HG03520 (cell line): ENCODE measurements at regions not wholly inside any gene's neighbourhood (a gene's known extent, or its start where the extent isn't known, plus 50 kb on each side); places are given as distances from the start of the nearest gene placed in this dataset.

Source experiments
- ATAC-seq: cut with Tn5 transposase; IDR thresholded peaks from one replicate; pipeline ENCODE4 v1.9.1; 2021; ENCODE audit warnings: mild to moderate bottlenecking, moderate library complexity; ENCODE audit not compliant: unreplicated experiment

DNA sequence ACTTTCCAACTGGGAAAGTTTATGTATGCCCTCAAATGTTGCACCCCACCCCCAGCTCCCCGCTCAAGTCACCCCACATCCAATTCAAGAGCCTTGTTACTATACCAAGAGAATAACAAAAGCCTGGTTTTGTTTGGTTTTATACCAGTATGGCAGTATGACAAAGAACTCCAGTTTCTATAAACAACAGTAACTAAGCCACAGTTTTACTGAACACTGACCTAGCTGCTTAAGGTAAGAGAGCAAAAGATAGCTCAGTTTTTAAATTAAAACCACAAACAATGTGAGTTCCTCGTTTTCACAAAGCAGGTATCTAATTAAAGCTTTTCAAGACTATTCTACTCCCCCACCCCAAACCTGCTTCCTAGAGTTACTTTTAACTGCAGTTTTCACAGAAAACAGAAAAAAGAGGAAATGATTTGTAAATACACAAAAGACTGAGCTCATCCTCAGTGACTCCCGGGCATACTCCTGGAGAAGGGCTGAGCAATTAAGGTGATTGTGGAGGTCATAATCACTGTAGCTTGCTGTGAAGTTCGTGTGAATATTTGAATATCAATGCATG lies 59.3 kb upstream of the LHX8 start:
- ATAC-seq, result no peak

DNA sequence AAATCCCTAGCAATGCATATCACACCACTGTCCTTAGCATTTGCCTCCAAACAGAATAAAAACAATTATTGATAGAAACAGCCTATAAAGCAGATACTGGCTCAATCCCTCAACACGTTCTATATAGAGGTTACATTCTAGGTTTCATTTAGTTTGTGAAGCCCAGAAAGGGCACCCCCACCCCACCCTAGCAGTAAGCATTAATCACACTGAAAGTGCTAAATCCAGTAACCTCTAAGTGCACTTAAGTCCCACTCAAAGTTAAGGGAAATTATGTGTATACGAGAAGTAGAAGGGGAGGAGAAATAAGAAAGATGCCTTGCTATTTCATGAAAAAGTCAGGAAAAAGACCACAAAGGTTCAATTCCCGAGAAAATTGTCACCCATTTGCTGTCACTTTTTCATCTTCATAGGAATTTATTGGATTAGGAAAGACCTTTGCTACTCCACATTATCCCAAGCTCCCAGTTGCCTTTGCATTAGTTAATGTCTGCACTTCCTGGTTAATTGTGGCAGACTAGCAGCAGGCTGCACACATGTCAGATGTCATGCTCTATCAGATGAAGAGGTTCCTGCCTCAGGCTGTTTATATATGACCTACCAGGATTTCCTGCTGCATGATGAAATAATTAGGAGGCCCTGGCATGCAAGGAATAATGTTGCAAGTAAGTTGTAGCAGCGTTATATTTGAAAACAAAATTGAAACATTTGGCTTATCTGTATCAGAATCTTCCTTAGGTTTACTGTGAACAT lies 54.5 kb upstream of the LHX8 start:
- no peak for ATAC-seq

DNA sequence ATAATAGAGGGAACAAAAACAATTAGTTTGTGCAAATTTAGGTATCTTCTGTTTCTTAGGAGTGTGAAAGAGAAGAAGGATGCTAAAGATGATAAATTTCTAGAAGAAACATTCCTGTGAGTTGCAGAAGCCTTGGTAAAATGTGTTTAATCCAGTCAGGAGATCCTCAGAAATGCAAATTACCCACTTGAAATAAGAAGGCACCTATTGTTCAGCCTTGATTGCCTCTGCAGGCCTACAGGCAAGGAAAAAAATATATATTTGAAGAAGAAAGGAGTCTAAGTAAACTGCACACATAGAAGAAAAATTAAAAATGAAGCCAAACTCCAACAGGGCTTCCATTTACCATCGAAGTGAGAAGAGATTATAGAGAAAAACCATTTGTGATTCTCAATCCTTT lies 51.0 kb upstream of the LHX8 start:
- ATAC-seq, result no peak

DNA sequence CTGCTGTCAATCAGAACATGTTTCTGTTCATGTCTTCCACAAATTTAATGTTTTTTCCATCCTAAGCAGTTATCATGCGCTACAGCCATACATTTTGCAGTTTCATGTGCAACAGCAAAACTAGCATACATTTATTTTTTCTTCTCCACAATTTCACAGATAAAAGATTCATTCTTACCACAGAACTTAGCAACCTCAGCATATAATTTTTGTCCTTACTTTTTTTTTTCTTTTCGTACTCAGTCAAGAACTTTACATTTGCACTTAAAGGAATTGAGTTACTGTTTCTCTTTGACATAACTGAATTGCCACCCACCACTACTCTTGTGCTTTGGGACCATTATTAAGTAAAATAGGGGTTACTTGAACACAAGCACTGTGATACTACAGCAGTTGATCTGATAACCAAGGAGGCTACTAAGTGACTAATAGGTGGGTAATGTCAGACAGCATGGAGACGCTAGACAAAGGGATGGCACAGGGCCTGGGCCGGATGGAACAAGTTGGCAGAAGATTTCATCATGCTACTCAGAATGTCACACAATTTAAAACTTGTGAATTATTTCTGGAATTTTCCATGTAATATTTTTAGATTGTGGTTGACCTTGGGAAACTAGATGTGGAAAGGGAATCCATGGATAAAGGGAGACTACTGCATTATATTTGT lies 50.2 kb upstream of the LHX8 start:
- no peak for ATAC-seq
